ENCODE measurements at regions not wholly inside any gene's neighbourhood (a gene's known extent, or its start where the extent isn't known, plus 50 kb on each side); places are given as distances from the start of the nearest gene placed in this dataset.

DNA sequence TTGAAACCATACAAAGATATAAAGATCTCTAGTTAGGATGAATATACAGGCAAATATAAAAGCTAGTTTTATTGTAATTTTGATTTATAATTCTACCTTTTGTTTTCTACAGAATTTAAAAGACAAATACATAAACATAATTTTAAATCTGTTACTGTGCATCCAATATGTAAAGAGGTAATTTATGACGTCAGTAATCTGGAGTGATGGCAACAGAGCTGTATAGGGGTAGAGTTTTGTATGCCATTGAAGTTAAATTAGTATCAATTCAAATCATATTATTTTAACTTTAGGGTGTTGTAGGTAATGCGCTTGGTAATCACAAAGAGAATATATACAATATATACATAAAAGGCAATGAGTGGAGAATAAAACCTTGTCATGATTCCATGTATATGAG is 183.7 kb upstream of the ARHGAP24 start:
- H3K9me1 ChIP-seq (replicated peaks; ENCODE audit: control insufficient read depth, extremely low read depth, insufficient read depth, low read length), result no peaks in the 10 kb centered on the region
- H3K4me3 ChIP-seq (replicated peaks in 1 of 3; ENCODE audit: insufficient read depth in 1 of 3, low read depth in 1 of 3, low read length in 3 of 3), result no peak overlapping the region
- no peak overlapping the region for H3K27ac ChIP-seq (ENCODE audit: insufficient read depth, low read depth, low read length)
- TF ChIP-seq, protein P1, sequence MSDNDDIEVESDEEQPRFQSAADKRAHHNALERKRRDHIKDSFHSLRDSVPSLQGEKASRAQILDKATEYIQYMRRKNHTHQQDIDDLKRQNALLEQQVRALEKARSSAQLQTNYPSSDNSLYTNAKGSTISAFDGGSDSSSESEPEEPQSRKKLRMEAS (IDR thresholded peaks at IDR 0.05; ENCODE audit: insufficient read depth, insufficient read length), result no peak
- TF ChIP-seq POLR2A (IDR thresholded peaks at IDR 0.05; ENCODE audit: low read depth, low read length) (no peak), GATA2 (IDR thresholded peaks at IDR 0.05; ENCODE audit: insufficient read depth, insufficient read length, low read depth, low read length) (no peak), POLR2AphosphoS5 (IDR thresholded peaks at IDR 0.05; ENCODE audit: insufficient read depth, low read depth, low read length) (no peak), MYC (IDR thresholded peaks at IDR 0.05; ENCODE audit: low read depth, low read length) (no peak), JUN (IDR thresholded peaks at IDR 0.05; ENCODE audit: borderline replicate concordance, insufficient read depth, insufficient read length, low read depth) (no peak), FOS (IDR thresholded peaks at IDR 0.05; ENCODE audit: borderline replicate concordance, insufficient read depth, low read length) (no peak), EZH2 (IDR thresholded peaks at IDR 0.05; ENCODE audit: borderline replicate concordance, low read depth, low read length, severe bottlenecking) (no peak)
- TF ChIP-seq, protein P2, sequence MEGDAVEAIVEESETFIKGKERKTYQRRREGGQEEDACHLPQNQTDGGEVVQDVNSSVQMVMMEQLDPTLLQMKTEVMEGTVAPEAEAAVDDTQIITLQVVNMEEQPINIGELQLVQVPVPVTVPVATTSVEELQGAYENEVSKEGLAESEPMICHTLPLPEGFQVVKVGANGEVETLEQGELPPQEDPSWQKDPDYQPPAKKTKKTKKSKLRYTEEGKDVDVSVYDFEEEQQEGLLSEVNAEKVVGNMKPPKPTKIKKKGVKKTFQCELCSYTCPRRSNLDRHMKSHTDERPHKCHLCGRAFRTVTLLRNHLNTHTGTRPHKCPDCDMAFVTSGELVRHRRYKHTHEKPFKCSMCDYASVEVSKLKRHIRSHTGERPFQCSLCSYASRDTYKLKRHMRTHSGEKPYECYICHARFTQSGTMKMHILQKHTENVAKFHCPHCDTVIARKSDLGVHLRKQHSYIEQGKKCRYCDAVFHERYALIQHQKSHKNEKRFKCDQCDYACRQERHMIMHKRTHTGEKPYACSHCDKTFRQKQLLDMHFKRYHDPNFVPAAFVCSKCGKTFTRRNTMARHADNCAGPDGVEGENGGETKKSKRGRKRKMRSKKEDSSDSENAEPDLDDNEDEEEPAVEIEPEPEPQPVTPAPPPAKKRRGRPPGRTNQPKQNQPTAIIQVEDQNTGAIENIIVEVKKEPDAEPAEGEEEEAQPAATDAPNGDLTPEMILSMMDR (IDR thresholded peaks at IDR 0.05; ENCODE audit: extremely low read depth in 1 of 2, insufficient read depth in 1 of 2, low read depth in 1 of 2, low read length in 2 of 2), result no peak
- no peak overlapping the region for H3K9ac ChIP-seq (replicated peaks; ENCODE audit: extremely low read depth, insufficient read depth, low read length)
- H3K4me2 ChIP-seq (ENCODE audit: insufficient read depth, low read length), result no peak overlapping the region
- no peaks in the 10 kb centered on the region for H4K20me1 ChIP-seq (replicated peaks; ENCODE audit: control insufficient read depth, extremely low read depth, insufficient read depth, low read length)
- no peaks in the 10 kb centered on the region for H3K36me3 ChIP-seq (ENCODE audit: control insufficient read depth in 2 of 2, extremely low read depth in 1 of 2, insufficient read depth in 2 of 2, low read length in 2 of 2)
- intact Hi-C loops (cut with micrococcal nuclease) (no loop called here), dilution Hi-C loops (cut with MboI; ENCODE audit: extremely low pct_ligation_motif_present, low sequenced_read_pairs) (no loop called here)
- no peaks in the 10 kb centered on the region for H3K79me2 ChIP-seq (ENCODE audit: control insufficient read depth, insufficient read depth, low read length)
- POLR2A ChIA-PET, result no interaction called here
- FAIRE-seq (no peak), DNase-seq (ENCODE audit: low read depth, low spot score) (no peak)
- CTCF ChIA-PET, result no interaction called here
- no TSS peak for BruUV-seq (replicated peaks)
- H2AFZ ChIP-seq (ENCODE audit: low read depth, low read length), result no peak overlapping the region
- peaks cover 0 to 4% of the 10 kb centered on the region in 2 experiments for H3K27me3 ChIP-seq (ENCODE audit: control insufficient read depth in 2 of 2, insufficient read depth in 2 of 2, low read length in 2 of 2)
- no peaks in the 10 kb centered on the region for H3K9me3 ChIP-seq (replicated peaks; ENCODE audit: control insufficient read depth, insufficient read depth, low read length)
- no peaks in the 10 kb centered on the region for H3K4me1 ChIP-seq (ENCODE audit: control insufficient read depth, extremely low read depth, insufficient read depth, low read length)
